ENCODE measurements at regions not wholly inside any gene's neighbourhood (a gene's known extent, or its start where the extent isn't known, plus 50 kb on each side); places are given as distances from the start of the nearest gene placed in this dataset.
"Not testable (repeated sequence)": the region's sequence is repeated elsewhere in the genome, so short reads cannot be mapped to it uniquely, and the experiment has no call there.

- no peak overlapping the region for H3K27ac ChIP-seq (ENCODE audit: low read length)
- peaks cover 5% of the 10 kb centered on the region; the same call in 1 of the 2 replicates for H3K9me3 ChIP-seq (ENCODE audit: insufficient read depth, low read depth, low read length)
- no peak overlapping the region for H3K4me3 ChIP-seq (ENCODE audit: low read length)
- H3K4me1 ChIP-seq (ENCODE audit: insufficient read depth, low read length) = no peaks in the 10 kb centered on the region
- no peaks in the 10 kb centered on the region for H3K36me3 ChIP-seq (ENCODE audit: insufficient read depth, low read depth, low read length)
- H3K27me3 ChIP-seq (ENCODE audit: insufficient read depth, low read length) = no peaks in the 10 kb centered on the region
- H3K9ac ChIP-seq (ENCODE audit: low read depth, low read length) = no peak overlapping the region
Measured at GRCh38 chr12:60693019-60693626, 1097.3 kb downstream of the SLC16A7 start.

GRCh38 chr12:60704171-60704914, 1108.5 kb downstream of the SLC16A7 start:
- no peak overlapping the region for H3K9ac ChIP-seq (ENCODE audit: low read depth, low read length)
- no peaks in the 10 kb centered on the region for H3K27me3 ChIP-seq (ENCODE audit: insufficient read depth, low read length)
- no peaks in the 10 kb centered on the region for H3K4me1 ChIP-seq (ENCODE audit: insufficient read depth, low read length)
- H3K27ac ChIP-seq (ENCODE audit: low read length) = no peak overlapping the region
- no peaks in the 10 kb centered on the region for H3K9me3 ChIP-seq (ENCODE audit: insufficient read depth, low read depth, low read length)
- no peaks in the 10 kb centered on the region for H3K36me3 ChIP-seq (ENCODE audit: insufficient read depth, low read depth, low read length)
- H3K4me3 ChIP-seq (ENCODE audit: low read length) = no peak overlapping the region

- Histone ChIP-seq H3K27me3 (ENCODE audit: insufficient read depth, low read length) (no peaks in the 10 kb centered on the region), H3K27ac (ENCODE audit: low read length) (no peak overlapping the region), H3K9ac (ENCODE audit: low read depth, low read length) (no peak overlapping the region), H3K36me3 (ENCODE audit: insufficient read depth, low read depth, low read length) (no peaks in the 10 kb centered on the region), H3K4me1 (ENCODE audit: insufficient read depth, low read length) (no peaks in the 10 kb centered on the region), H3K4me3 (ENCODE audit: low read length) (no peak overlapping the region), H3K9me3 (ENCODE audit: insufficient read depth, low read depth, low read length) (no peaks in the 10 kb centered on the region)
Measured at GRCh38 chr12:60710246-60710645, 1114.4 kb downstream of the SLC16A7 start.

GRCh38 chr12:60714141-60714900, 1118.5 kb downstream of the SLC16A7 start:
- Histone ChIP-seq H3K36me3 (ENCODE audit: insufficient read depth, low read depth, low read length) (no peaks in the 10 kb centered on the region), H3K27ac (ENCODE audit: low read length) (no peak overlapping the region), H3K4me3 (ENCODE audit: low read length) (no peak overlapping the region), H3K9me3 (ENCODE audit: insufficient read depth, low read depth, low read length) (no peaks in the 10 kb centered on the region), H3K4me1 (ENCODE audit: insufficient read depth, low read length) (no peaks in the 10 kb centered on the region), H3K27me3 (ENCODE audit: insufficient read depth, low read length) (no peaks in the 10 kb centered on the region), H3K9ac (ENCODE audit: low read depth, low read length) (no peak overlapping the region)

- H3K9ac ChIP-seq (ENCODE audit: low read depth, low read length) = no peak overlapping the region
- H3K36me3 ChIP-seq (ENCODE audit: insufficient read depth, low read depth, low read length) = no peaks in the 10 kb centered on the region
- H3K27me3 ChIP-seq (ENCODE audit: insufficient read depth, low read length) = no peaks in the 10 kb centered on the region
- H3K4me3 ChIP-seq (ENCODE audit: low read length) = no peak overlapping the region
- H3K9me3 ChIP-seq (ENCODE audit: insufficient read depth, low read depth, low read length) = no peaks in the 10 kb centered on the region
- H3K27ac ChIP-seq (ENCODE audit: low read length) = no peak overlapping the region
- H3K4me1 ChIP-seq (ENCODE audit: insufficient read depth, low read length) = no peaks in the 10 kb centered on the region
Measured at GRCh38 chr12:60724475-60724874, 1128.6 kb downstream of the SLC16A7 start.

- Histone ChIP-seq H3K9me3 (ENCODE audit: insufficient read depth, low read depth, low read length) (no peaks in the 10 kb centered on the region), H3K27me3 (ENCODE audit: insufficient read depth, low read length) (no peaks in the 10 kb centered on the region), H3K27ac (ENCODE audit: low read length) (no peak overlapping the region), H3K4me1 (ENCODE audit: insufficient read depth, low read length) (no peaks in the 10 kb centered on the region), H3K36me3 (ENCODE audit: insufficient read depth, low read depth, low read length) (no peaks in the 10 kb centered on the region), H3K9ac (ENCODE audit: low read depth, low read length) (no peak overlapping the region), H3K4me3 (ENCODE audit: low read length) (no peak overlapping the region)
Measured at GRCh38 chr12:60724984-60725383, 1129.2 kb downstream of the SLC16A7 start.

- no peak overlapping the region for H3K9ac ChIP-seq (ENCODE audit: low read depth, low read length)
- H3K27ac ChIP-seq (ENCODE audit: low read length) = no peak overlapping the region
- no peaks in the 10 kb centered on the region for H3K36me3 ChIP-seq (ENCODE audit: insufficient read depth, low read depth, low read length)
- H3K9me3 ChIP-seq (ENCODE audit: insufficient read depth, low read depth, low read length) = no peaks in the 10 kb centered on the region; the same call in 1 of the 2 replicates
- no peaks in the 10 kb centered on the region for H3K4me1 ChIP-seq (ENCODE audit: insufficient read depth, low read length)
- no peaks in the 10 kb centered on the region for H3K27me3 ChIP-seq (ENCODE audit: insufficient read depth, low read length)
- no peak overlapping the region for H3K4me3 ChIP-seq (ENCODE audit: low read length)
Measured at GRCh38 chr12:60752589-60752988, 1156.8 kb downstream of the SLC16A7 start.

GRCh38 chr12:60758224-60758623, 1162.4 kb downstream of the SLC16A7 start:
- Histone ChIP-seq H3K36me3 (ENCODE audit: insufficient read depth, low read depth, low read length) (no peaks in the 10 kb centered on the region), H3K9ac (ENCODE audit: low read depth, low read length) (no peak overlapping the region), H3K4me1 (ENCODE audit: insufficient read depth, low read length) (no peaks in the 10 kb centered on the region), H3K9me3 (ENCODE audit: insufficient read depth, low read depth, low read length) (no peaks in the 10 kb centered on the region), H3K4me3 (ENCODE audit: low read length) (no peak overlapping the region), H3K27ac (ENCODE audit: low read length) (no peak overlapping the region), H3K27me3 (ENCODE audit: insufficient read depth, low read length) (no peaks in the 10 kb centered on the region)

GRCh38 chr12:60760965-60761364, 1165.1 kb downstream of the SLC16A7 start:
- H3K9me3 ChIP-seq (ENCODE audit: insufficient read depth, low read depth, low read length) = no peaks in the 10 kb centered on the region
- no peaks in the 10 kb centered on the region for H3K4me1 ChIP-seq (ENCODE audit: insufficient read depth, low read length)
- H3K27me3 ChIP-seq (ENCODE audit: insufficient read depth, low read length) = no peaks in the 10 kb centered on the region
- H3K9ac ChIP-seq (ENCODE audit: low read depth, low read length) = no peak overlapping the region
- H3K36me3 ChIP-seq (ENCODE audit: insufficient read depth, low read depth, low read length) = no peaks in the 10 kb centered on the region
- no peak overlapping the region for H3K27ac ChIP-seq (ENCODE audit: low read length)
- H3K4me3 ChIP-seq (ENCODE audit: low read length) = no peak overlapping the region

- not testable (repeated sequence) for H3K4me3 ChIP-seq (ENCODE audit: low read length); H3K27me3 ChIP-seq (ENCODE audit: insufficient read depth, low read length); H3K27ac ChIP-seq (ENCODE audit: low read length); H3K9me3 ChIP-seq (ENCODE audit: insufficient read depth, low read depth, low read length); H3K36me3 ChIP-seq (ENCODE audit: insufficient read depth, low read depth, low read length); H3K4me1 ChIP-seq (ENCODE audit: insufficient read depth, low read length); H3K9ac ChIP-seq (ENCODE audit: low read depth, low read length)
Measured at GRCh38 chr12:60801166-60801565, 1205.3 kb downstream of the SLC16A7 start.

- no peak overlapping the region for H3K27ac ChIP-seq (ENCODE audit: low read length)
- H3K27me3 ChIP-seq (ENCODE audit: insufficient read depth, low read length) = no peaks in the 10 kb centered on the region
- no peaks in the 10 kb centered on the region for H3K9me3 ChIP-seq (ENCODE audit: insufficient read depth, low read depth, low read length)
- no peak overlapping the region for H3K9ac ChIP-seq (ENCODE audit: low read depth, low read length)
- H3K4me1 ChIP-seq (ENCODE audit: insufficient read depth, low read length) = no peaks in the 10 kb centered on the region
- no peaks in the 10 kb centered on the region for H3K36me3 ChIP-seq (ENCODE audit: insufficient read depth, low read depth, low read length)
- no peak overlapping the region for H3K4me3 ChIP-seq (ENCODE audit: low read length)
Measured at GRCh38 chr12:60803147-60803546, 1207.3 kb downstream of the SLC16A7 start.

- no peaks in the 10 kb centered on the region for H3K27me3 ChIP-seq (ENCODE audit: insufficient read depth, low read length)
- H3K9me3 ChIP-seq (ENCODE audit: insufficient read depth, low read depth, low read length) = no peaks in the 10 kb centered on the region
- H3K27ac ChIP-seq (ENCODE audit: low read length) = no peak overlapping the region
- H3K9ac ChIP-seq (ENCODE audit: low read depth, low read length) = no peak overlapping the region
- H3K4me3 ChIP-seq (ENCODE audit: low read length) = no peak overlapping the region
- no peaks in the 10 kb centered on the region for H3K4me1 ChIP-seq (ENCODE audit: insufficient read depth, low read length)
- H3K36me3 ChIP-seq (ENCODE audit: insufficient read depth, low read depth, low read length) = no peaks in the 10 kb centered on the region
Measured at GRCh38 chr12:60805364-60805763, 1209.5 kb downstream of the SLC16A7 start.

All from iPS-20b (cell line).